Liver (tissue), 8 donors: ENCODE measurements at regions not wholly inside any gene's neighbourhood (a gene's known extent, or its start where the extent isn't known, plus 50 kb on each side); places are given as distances from the start of the nearest gene placed in this dataset.

ENCODE experiments used
- DNase-seq: peaks from one replicate; pipeline ENCODE4 v3.0.0-alpha.2; 2017; ENCODE audit warnings: low spot score
- H3K27ac ChIP-seq, 2 donors: one replicate each; pipeline ENCODE4 v1.7.0; 2013; ENCODE audit warnings: inconsistent platforms in 2 of 2, low read length in 2 of 2, control low read depth in 1 of 2, low read depth in 1 of 2, mild to moderate bottlenecking in 1 of 2
- H3K27me3 ChIP-seq, 4 donors: one replicate each; pipeline versions ENCODE4 v1.6.1 to v1.7.0; 2013; ENCODE audit warnings: low read length in 3 of 4, inconsistent platforms in 1 of 4, mild to moderate bottlenecking in 1 of 4, moderate library complexity in 1 of 4; ENCODE audit not compliant: control insufficient read depth in 4 of 4, insufficient read depth in 4 of 4
- H3K36me3 ChIP-seq, 4 donors: one replicate each; pipeline versions ENCODE4 v1.6.1 to v1.7.0; 2013; ENCODE audit warnings: low read length in 3 of 4, mild to moderate bottlenecking in 3 of 4, low read depth in 1 of 4, moderate library complexity in 1 of 4; ENCODE audit not compliant: control insufficient read depth in 4 of 4, insufficient read depth in 3 of 4
- H3K4me1 ChIP-seq, 4 donors: one replicate each; pipeline versions ENCODE4 v1.6.1 to v1.7.0; 2013; ENCODE audit warnings: low read length in 3 of 4, mild to moderate bottlenecking in 3 of 4, moderate library complexity in 1 of 4; ENCODE audit not compliant: control insufficient read depth in 4 of 4, insufficient read depth in 4 of 4
- H3K4me3 ChIP-seq, 3 donors: one replicate each; pipeline versions ENCODE4 v1.6.1 to v1.7.0; 2013; ENCODE audit warnings: low read length in 3 of 3, control low read depth in 1 of 3, low read depth in 1 of 3, mild to moderate bottlenecking in 1 of 3
- H3K9ac ChIP-seq, 2 donors: one replicate each; pipeline ENCODE4 v1.7.0; 2013; ENCODE audit warnings: low read length in 2 of 2, mild to moderate bottlenecking in 2 of 2, moderate library complexity in 2 of 2, control low read depth in 1 of 2, low read depth in 1 of 2
- H3K9me3 ChIP-seq, 4 donors: one replicate each; pipeline versions ENCODE4 v1.6.1 to v1.7.0; 2013; ENCODE audit warnings: low read length in 3 of 4; ENCODE audit not compliant: control insufficient read depth in 4 of 4
- EGR1 ChIP-seq, 2 donors: IDR thresholded peaks; 2 replicates each; pipeline ENCODE4 v1.6.1; 2016 to 2018; ENCODE audit warnings: antibody characterized with exemption in 2 of 2, low read depth in 2 of 2
- FOXA1 ChIP-seq: IDR thresholded peaks from 2 replicates; pipeline ENCODE4 v1.6.1; 2016; ENCODE audit warnings: antibody characterized with exemption
- FOXA2 ChIP-seq: IDR thresholded peaks from 2 replicates; pipeline ENCODE4 v1.6.1; 2016; ENCODE audit warnings: antibody characterized with exemption
- HNF4A ChIP-seq, 2 donors: conservative IDR thresholded peaks; 2 replicates each; pipeline ENCODE4 v1.6.1; 2016; ENCODE audit warnings: antibody characterized with exemption in 2 of 2, mild to moderate bottlenecking in 2 of 2
- HNF4G ChIP-seq: IDR thresholded peaks from 2 replicates; pipeline ENCODE4 v1.6.1; 2016; ENCODE audit warnings: antibody characterized with exemption
- JUND ChIP-seq, 2 donors: IDR thresholded peaks; 2 replicates each; pipeline ENCODE4 v1.6.1; 2016; ENCODE audit warnings: antibody characterized with exemption in 2 of 2
- MAX ChIP-seq: IDR thresholded peaks from 2 replicates; pipeline ENCODE4 v1.6.1; 2016; ENCODE audit warnings: antibody characterized with exemption
- NR2F2 ChIP-seq: IDR thresholded peaks from 2 replicates; pipeline ENCODE4 v1.6.1; 2016; ENCODE audit warnings: antibody characterized with exemption
- RAD21 ChIP-seq, 2 donors: IDR thresholded peaks; 2 replicates each; pipeline ENCODE4 v1.6.1; 2016; ENCODE audit warnings: antibody characterized with exemption in 2 of 2, mild to moderate bottlenecking in 2 of 2
- RXRA ChIP-seq, 2 donors: IDR thresholded peaks; 2 replicates each; pipeline ENCODE4 v1.6.1; 2017 to 2018; ENCODE audit warnings: antibody characterized with exemption in 2 of 2, mild to moderate bottlenecking in 1 of 2
- SP1 ChIP-seq: IDR thresholded peaks from 2 replicates; pipeline ENCODE4 v1.6.1; 2018; ENCODE audit warnings: antibody characterized with exemption, mild to moderate bottlenecking
- TAF1 ChIP-seq: conservative IDR thresholded peaks from 2 replicates; pipeline ENCODE4 v1.6.1; 2016; ENCODE audit warnings: antibody characterized with exemption, mild to moderate bottlenecking
- YY1 ChIP-seq: IDR thresholded peaks from 2 replicates; pipeline ENCODE4 v1.6.1; 2016; ENCODE audit warnings: antibody characterized with exemption, mild to moderate bottlenecking
- WGBS: extraction: QIAGEN DNeasy Blood & Tissue Kit; methylation state at CpG from one replicate; pipeline ENCODE4 v1.1.7; 2013; 5-methylcytosine and 5-hydroxymethylcytosine counted together
- TF ChIP-seq, protein P1 (sequence below): fragments of 150-350 bp; IDR thresholded peaks from 2 replicates; pipeline ENCODE4 v1.5.1; 2017; ENCODE audit warnings: improper control_type of control experiment, low read depth, low read length; ENCODE audit not compliant: missing input control
- TF ChIP-seq, protein P2 (sequence below): IDR thresholded peaks from 2 replicates; pipeline ENCODE4 v1.6.1; 2016; ENCODE audit warnings: antibody characterized with exemption
- TF ChIP-seq, protein P3 (sequence below): IDR thresholded peaks from 2 replicates; pipeline ENCODE4 v1.6.1; 2016; ENCODE audit warnings: antibody characterized with exemption, mild to moderate bottlenecking
- donor health status: healthy.
- donor health status: healthy.
- donor health status: healthy.
- donor health status: healthy.
- donor health status: healthy.

- Histone ChIP-seq H3K4me3 (no peak overlapping the region), H3K4me1 (no peaks in the 10 kb centered on the region), H3K27me3 (no peaks in the 10 kb centered on the region), H3K27ac (no peak overlapping the region), H3K9ac (no peak overlapping the region), H3K36me3 (no peaks in the 10 kb centered on the region), H3K9me3 (no peaks in the 10 kb centered on the region)
- WGBS: 64% methylated on average over 1 of the region's 1 CpG
- TF ChIP-seq YY1 (no peak), RAD21 (IDR thresholded peaks at IDR 0.05) (no peak), HNF4A (conservative IDR thresholded peaks at IDR 0.05) (no peak), SP1 (no peak), JUND (IDR thresholded peaks at IDR 0.05) (no peak), HNF4G (no peak), EGR1 (IDR thresholded peaks at IDR 0.05; ENCODE audit: low read depth in 2 of 2) (no peak), FOXA2 (no peak), MAX (no peak), NR2F2 (no peak)
- TF ChIP-seq, protein P1, sequence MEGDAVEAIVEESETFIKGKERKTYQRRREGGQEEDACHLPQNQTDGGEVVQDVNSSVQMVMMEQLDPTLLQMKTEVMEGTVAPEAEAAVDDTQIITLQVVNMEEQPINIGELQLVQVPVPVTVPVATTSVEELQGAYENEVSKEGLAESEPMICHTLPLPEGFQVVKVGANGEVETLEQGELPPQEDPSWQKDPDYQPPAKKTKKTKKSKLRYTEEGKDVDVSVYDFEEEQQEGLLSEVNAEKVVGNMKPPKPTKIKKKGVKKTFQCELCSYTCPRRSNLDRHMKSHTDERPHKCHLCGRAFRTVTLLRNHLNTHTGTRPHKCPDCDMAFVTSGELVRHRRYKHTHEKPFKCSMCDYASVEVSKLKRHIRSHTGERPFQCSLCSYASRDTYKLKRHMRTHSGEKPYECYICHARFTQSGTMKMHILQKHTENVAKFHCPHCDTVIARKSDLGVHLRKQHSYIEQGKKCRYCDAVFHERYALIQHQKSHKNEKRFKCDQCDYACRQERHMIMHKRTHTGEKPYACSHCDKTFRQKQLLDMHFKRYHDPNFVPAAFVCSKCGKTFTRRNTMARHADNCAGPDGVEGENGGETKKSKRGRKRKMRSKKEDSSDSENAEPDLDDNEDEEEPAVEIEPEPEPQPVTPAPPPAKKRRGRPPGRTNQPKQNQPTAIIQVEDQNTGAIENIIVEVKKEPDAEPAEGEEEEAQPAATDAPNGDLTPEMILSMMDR: no peak
- DNase-seq: no peak
Measured at GRCh38 chr7:144941127-144941526, 105.3 kb upstream of the TPK1 start.

DNA sequence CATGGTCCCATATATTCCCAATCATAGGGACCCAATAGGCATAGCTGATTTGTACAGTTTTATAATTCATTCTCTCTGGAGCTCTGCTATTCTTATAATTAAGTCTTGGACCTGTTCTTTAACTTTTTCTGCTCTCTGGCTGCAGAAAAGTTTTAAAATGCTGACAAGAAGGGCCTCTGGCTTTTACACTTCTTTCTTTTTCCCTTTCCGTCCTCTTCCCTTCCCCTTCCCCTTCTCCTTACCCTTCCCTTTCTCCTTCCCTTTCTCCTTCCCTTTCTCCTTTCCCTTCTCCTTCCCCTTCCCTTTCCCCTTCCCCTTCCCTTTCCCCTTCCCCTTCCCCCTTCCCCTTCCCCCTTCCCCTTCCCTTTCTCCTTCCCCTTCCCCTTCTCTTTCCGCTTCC, 101.3 kb upstream of the TPK1 start:
- no peak overlapping the region for H3K4me3 ChIP-seq
- 85% methylated on average over 1 of the region's 2 CpGs for WGBS
- H3K9me3 ChIP-seq: peaks cover 0 to 3% (median 0%) of the 10 kb centered on the region in 4 donors

More for the DNA sequence above, 101.3 kb upstream of the TPK1 start:
- Histone ChIP-seq H3K36me3 (no peaks in the 10 kb centered on the region), H3K27ac (no peak overlapping the region), H3K9ac (no peak overlapping the region), H3K4me1 (no peaks in the 10 kb centered on the region), H3K27me3 (no peaks in the 10 kb centered on the region)
- DNase-seq: no peak
- TF ChIP-seq, protein P2, sequence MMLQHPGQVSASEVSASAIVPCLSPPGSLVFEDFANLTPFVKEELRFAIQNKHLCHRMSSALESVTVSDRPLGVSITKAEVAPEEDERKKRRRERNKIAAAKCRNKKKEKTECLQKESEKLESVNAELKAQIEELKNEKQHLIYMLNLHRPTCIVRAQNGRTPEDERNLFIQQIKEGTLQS: no peak
- TF ChIP-seq JUND (IDR thresholded peaks at IDR 0.05): no peak
- TF ChIP-seq EGR1 (IDR thresholded peaks at IDR 0.05; ENCODE audit: low read depth in 2 of 2): no peak
- no peak for TF ChIP-seq FOXA1
- no peak for TF ChIP-seq NR2F2
- TF ChIP-seq, protein P1: no peak
- no peak for TF ChIP-seq FOXA2
- TF ChIP-seq HNF4A (conservative IDR thresholded peaks at IDR 0.05): no peak
- TF ChIP-seq, protein P3, sequence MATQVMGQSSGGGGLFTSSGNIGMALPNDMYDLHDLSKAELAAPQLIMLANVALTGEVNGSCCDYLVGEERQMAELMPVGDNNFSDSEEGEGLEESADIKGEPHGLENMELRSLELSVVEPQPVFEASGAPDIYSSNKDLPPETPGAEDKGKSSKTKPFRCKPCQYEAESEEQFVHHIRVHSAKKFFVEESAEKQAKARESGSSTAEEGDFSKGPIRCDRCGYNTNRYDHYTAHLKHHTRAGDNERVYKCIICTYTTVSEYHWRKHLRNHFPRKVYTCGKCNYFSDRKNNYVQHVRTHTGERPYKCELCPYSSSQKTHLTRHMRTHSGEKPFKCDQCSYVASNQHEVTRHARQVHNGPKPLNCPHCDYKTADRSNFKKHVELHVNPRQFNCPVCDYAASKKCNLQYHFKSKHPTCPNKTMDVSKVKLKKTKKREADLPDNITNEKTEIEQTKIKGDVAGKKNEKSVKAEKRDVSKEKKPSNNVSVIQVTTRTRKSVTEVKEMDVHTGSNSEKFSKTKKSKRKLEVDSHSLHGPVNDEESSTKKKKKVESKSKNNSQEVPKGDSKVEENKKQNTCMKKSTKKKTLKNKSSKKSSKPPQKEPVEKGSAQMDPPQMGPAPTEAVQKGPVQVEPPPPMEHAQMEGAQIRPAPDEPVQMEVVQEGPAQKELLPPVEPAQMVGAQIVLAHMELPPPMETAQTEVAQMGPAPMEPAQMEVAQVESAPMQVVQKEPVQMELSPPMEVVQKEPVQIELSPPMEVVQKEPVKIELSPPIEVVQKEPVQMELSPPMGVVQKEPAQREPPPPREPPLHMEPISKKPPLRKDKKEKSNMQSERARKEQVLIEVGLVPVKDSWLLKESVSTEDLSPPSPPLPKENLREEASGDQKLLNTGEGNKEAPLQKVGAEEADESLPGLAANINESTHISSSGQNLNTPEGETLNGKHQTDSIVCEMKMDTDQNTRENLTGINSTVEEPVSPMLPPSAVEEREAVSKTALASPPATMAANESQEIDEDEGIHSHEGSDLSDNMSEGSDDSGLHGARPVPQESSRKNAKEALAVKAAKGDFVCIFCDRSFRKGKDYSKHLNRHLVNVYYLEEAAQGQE: no peak
- TF ChIP-seq RXRA (IDR thresholded peaks at IDR 0.05): no peak
- TF ChIP-seq HNF4G: no peak
- TF ChIP-seq SP1: no peak
- no peak for TF ChIP-seq TAF1
